ENCODE measurements at regions not wholly inside any gene's neighbourhood (a gene's known extent, or its start where the extent isn't known, plus 50 kb on each side); places are given as distances from the start of the nearest gene placed in this dataset.

- no peak for TF ChIP-seq STAT1 (conservative IDR thresholded peaks at IDR 0.05)
- TF ChIP-seq CBX5 (IDR thresholded peaks at IDR 0.05; ENCODE audit: low read depth) = no peak
- no peak for TF ChIP-seq BCL11A (IDR thresholded peaks at IDR 0.05; ENCODE audit: low read depth, low read length)
- TF ChIP-seq SRF (IDR thresholded peaks at IDR 0.05; ENCODE audit: low read depth in 2 of 2, low read length in 2 of 2) = no peak
- TF ChIP-seq NR2C1 (IDR thresholded peaks at IDR 0.05) = no peak
- no peak for TF ChIP-seq HDAC2 (IDR thresholded peaks at IDR 0.05)
- TF ChIP-seq IRF5 (IDR thresholded peaks at IDR 0.05; ENCODE audit: borderline replicate concordance) = no peak
- no peak for TF ChIP-seq TCF12 (IDR thresholded peaks at IDR 0.05; ENCODE audit: low read depth, low read length)
- no peak for TF ChIP-seq PRDM15 (CRISPR knock-in tag; IDR thresholded peaks at IDR 0.05)
- no peak for TF ChIP-seq MEF2A (IDR thresholded peaks at IDR 0.05; ENCODE audit: insufficient read depth, low read depth, low read length)
- TF ChIP-seq SMC3 (IDR thresholded peaks at IDR 0.05; ENCODE audit: borderline replicate concordance, low read length) = no peak
- TF ChIP-seq ZNF207 (IDR thresholded peaks at IDR 0.05; ENCODE audit: borderline replicate concordance) = no peak
- TF ChIP-seq ASH2L (IDR thresholded peaks at IDR 0.05; ENCODE audit: borderline replicate concordance, low read depth) = no peak
- no peak for TF ChIP-seq ZNF592 (IDR thresholded peaks at IDR 0.05)
- no peak for TF ChIP-seq ZNF217 (IDR thresholded peaks at IDR 0.05)
- TF ChIP-seq ZNF274 (IDR thresholded peaks at IDR 0.05; ENCODE audit: insufficient read depth, insufficient read length) = no peak
These were observed 115.2 kb downstream of the DCLK3 start (continued) for GRCh38 chr3:36649125-36649524.

Measured in GM12878 (cell line).